ENCODE measurements at regions not wholly inside any gene's neighbourhood (a gene's known extent, or its start where the extent isn't known, plus 50 kb on each side); places are given as distances from the start of the nearest gene placed in this dataset.
"Not testable (repeated sequence)": the region's sequence is repeated elsewhere in the genome, so short reads cannot be mapped to it uniquely, and the experiment has no call there.

DNA sequence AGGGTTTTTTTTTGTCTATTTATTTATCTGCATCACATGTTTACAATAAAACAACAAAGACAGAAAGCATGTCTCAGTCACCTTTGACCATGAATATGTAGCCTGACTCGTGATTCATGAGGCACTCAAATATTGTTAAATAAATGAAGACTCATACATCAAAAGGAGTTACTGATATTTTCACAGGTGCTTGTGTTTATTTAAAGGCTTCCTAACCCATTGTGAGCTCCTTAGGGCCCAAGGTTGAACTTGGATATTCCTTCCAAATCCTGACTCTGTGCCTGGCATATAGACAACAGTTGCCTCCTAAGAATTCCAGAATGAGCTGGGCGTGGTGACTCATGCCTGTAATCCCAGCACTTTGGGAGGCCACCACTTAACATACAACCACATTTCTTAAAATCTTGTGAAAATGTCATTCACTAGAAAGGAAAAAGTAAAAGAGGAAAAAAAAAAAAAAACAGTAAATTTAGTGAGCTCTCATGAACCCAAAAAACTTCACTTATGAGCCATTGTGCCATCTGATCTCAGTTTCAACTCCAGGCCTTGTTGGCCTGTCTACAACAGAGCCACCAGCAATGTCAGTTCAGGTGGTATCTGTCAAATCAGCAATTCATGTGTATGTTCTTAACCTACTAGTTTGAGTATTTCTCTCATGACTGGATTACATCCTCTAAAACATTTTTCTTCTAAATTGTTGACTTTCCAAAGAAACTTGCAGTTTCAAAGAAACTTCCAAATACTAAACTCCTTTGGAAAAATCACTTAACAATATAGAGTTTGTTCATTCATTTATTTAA, 162.7 kb upstream of the MARCKS start:
- no peak for DNase-seq

DNA sequence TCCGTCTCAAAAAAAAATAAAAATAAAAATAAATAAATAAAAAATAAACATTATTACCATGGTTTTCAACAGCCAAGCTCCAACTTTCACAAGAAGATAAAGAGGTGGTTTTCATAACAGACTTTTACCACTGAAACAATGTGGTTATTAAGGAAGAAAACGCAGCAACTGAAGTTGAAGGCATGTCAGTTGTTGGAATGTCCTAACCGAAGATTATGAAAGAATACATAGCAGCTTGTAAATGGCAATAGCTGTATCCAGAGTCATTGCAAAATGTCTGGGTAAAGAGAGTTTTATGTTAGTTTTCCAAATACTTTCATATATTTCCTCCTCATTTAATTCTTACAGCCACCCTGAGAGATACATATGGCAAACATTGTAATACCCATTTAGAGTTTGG, 161.6 kb upstream of the MARCKS start:
- DNase-seq: no peak

DNA sequence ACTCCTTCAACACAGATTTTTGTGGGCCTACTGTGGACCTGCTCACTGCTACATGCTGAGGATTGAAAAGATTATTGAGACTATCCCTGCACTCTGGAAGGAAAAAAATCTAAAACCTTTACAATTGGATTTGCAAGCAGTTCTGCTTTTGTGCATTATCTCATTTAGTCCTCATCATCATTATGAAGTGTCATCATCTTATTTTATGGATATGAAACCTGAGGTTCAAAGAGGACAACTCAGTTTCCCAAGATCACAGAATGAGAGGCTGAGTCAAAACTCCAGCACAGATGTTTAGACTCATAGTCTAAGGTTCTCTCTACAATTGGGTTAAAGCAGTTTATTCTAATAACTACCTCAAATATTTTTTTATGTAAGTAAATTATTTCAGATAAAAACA, 160.2 kb upstream of the MARCKS start:
- DNase-seq: no peak

DNA sequence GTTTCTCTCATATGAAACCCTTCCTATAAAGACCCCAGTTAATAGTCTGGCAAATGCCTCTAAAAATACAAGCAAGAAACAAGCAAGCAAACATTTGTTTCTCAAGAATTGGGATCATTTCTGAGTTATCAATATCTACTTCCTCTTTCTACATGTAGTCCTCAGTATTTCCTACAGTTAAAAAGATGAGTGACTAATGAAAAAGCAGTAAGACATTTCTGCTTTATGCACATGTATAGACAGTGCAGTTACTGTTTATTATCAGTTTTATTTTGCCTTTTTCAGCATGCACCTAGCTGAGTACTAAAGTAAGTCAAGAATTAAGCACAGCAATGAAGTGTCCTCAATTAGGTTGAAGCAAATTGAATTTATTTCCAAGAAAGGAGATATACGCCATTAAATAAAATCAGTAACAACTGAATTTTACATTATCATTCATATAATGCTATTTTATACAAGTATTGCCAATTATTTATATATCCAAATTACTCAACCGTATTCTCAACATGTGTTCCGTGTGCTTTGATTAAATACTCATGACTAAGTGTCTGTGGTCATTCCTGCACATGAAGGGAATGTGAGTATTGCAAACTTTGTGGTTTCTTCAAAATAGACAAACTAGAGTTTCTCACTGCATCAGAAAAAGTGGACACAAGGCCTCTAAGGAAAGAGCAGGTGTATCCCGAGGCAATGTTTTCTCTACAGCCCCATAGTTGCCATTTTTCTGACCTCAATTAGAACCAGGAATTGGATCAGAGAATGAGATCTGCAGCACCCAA, 159.3 kb upstream of the MARCKS start:
- no peak for DNase-seq

DNA sequence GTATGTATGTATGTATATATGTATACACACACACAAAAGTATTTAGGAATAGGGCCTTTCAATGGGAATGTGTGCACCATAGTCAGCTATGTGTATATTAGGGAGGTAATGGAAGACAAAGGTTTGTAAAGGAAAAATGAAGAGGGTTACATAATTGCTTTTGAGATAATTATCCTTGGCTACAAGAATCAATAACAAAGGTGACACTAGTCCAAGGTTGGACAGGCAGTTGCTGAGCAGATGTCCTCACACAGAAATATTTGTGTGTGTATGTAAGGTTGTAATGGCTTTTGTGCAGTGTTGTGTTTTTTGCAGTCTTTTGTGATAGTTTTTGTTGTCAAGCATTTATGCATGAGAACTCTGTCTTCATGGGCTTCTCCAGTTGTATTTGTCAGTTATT, 157.9 kb upstream of the MARCKS start:
- DNase-seq: no peak

DNA sequence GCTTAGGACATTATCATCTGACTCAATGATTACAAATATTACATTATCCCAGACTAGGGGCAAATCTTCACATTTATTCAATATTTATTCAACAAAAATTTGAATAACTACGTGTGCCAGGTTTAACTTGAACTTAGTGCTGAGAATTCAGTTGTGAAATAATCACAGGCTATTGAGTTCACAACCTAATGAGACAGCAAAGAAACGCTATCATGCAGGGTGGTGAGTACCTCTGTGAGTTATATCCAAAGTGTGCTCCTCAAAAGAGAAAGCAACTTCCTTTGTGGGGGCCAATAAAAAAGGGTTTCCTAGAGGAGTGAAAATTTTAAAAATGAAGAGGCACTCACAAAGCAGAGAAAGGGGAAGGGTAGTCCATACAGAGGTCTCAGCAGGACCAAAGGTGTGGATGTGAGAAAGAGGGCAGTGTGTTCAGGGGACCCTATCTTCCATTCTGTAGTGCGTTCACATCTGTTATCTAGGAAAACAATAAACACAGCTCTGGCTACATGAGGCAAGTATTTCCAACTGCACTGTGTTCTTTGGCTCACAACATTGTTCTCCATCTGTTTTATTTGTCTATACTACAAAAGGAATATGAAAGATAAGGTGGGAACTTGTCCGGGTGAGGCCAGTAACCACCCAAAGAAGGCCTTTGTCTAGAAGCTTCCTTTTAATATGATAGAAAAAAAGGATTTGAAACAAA, 155.4 kb upstream of the MARCKS start:
- no peak for DNase-seq

DNA sequence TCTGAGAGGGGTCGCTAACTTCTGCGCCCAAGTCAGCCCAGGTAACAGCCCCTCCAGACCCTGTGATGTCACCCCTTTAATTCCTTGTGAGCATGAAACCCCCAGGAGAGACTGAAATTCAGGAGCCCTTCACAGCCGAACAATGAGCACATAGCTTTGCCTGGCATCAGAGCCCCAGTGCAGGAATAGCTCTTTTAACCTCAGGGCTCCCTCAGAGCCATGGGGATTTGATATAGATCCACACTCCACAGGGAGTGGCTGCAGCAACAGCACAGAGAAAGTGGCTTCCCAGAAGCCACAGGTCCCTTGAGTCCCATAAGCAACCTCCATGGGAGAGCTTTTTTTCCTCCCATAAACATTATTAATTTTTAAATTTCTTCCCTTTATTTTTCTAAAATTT, 150.0 kb upstream of the MARCKS start:
- no peak for DNase-seq

DNA sequence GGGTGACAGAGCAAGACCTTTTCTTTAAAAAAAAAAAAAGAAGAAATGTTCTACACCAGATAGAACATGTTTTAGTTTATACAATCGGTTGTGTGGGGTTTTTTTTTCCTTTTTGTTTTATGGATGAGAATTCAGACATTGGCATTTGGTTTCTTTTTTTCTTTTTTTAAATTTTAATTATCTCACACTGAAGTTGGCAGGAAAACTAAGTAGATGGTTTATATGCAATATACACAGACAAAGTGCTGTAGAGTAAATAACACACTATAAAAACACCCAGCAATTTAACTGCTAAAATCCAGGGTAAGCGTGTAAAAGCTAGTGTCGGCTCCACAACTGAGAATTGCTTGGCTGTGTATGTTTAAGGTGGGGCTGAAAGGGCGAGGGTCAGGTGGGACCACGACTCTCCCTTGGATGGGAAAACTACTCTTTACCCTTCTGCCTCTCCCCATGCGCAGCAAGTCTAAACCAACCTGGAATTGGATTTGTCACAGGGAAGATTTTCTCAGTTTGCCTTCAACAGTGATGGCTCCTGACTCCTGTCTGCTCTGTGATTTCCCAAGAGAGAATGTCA, 147.1 kb upstream of the MARCKS start:
- DNase-seq: no peak

DNA sequence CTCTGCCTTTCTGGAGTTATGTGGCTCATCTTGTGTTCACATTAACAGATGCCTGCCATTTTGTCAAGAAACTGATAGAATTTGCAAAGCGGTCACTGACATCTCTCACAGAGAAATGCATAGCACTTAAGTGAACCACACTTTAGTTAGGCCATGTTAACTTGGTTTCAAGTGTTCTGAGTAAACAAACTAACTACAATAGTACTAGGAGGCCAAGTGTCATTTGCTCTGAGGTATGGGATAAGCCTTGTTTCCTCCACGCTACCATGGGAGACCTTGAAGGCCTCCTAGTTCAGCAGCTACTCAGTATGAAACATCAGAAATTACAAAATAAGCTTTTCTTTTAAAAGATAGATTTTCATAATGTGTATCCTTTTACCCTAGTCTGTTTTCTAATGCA, 143.5 kb upstream of the MARCKS start:
- no peak for DNase-seq

DNA sequence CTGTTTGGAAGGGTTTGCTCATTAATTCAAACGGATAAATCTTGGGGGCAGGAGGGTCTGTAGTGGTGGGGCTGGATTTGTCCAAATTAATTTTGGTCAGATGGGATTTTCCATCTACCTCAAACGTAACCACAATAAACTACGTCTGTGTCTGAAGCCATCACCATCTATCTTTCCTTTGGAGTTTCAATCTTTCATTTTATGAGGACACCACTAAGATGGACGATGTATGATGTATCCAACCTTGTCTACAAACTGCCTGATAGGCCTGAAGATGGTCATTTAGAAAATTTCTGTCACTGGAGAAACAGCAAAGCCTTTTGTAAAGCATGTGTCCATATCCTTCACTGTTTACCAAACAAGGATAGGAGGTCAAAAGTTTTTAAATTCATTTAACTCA, 138.6 kb upstream of the MARCKS start:
- DNase-seq: no peak

DNA sequence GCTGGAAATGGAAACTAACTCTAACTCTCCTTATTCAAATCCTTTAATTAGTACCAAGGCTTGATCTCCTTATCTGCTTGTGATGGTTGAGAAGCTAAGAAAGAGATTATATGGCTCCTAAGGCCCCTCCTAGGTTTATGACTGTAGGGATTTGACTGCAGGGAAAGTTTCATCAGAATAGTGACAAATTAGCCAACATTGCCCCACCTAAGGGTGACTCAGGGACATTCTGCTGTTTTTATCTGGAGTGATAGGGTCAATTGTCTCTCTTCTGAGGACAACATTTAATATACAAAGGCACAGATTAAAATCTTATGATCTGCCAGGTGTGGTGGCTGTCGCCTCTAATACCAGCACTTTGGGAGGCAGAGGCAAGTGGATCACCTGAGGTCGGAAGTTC, 138.1 kb upstream of the MARCKS start:
- DNase-seq: no peak

DNA sequence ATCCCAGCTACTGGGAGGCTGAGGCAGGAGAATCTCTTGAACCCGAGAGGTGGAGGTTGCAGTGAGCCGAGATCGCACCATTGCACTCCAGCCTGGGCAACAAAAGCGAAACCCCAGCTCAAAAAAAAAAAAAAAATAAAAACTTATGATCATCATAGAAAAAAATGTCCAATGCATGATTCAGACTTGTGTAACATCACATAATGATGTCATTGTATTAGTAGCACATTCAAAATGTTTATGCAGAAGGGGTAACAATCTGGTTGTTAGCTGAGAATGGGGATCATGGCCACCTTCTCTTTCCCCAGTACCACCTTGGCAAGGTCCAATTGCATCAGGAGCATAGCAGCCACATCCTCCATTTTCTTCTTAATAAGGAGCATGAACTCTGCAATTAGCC, 137.6 kb upstream of the MARCKS start:
- DNase-seq: no peak

DNA sequence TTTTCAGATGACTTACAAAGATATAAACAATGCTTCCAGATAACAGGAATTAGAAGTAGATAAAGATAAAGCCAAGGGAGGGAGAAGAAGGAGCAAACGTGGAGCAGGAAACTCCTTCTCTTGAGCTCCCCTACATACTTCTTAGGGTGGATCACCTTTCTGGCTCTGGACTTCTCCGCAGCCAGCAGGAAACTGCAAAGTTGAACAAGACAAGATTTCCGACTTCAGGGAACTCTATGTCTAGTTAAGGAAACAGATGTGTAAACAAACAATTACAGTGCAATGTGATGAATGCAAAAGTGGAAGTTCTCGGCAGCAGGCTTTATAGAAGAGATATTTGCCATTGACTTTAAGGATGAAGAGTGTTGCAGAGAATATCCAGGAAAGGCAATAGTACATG, 134.0 kb upstream of the MARCKS start:
- DNase-seq: no peak

DNA sequence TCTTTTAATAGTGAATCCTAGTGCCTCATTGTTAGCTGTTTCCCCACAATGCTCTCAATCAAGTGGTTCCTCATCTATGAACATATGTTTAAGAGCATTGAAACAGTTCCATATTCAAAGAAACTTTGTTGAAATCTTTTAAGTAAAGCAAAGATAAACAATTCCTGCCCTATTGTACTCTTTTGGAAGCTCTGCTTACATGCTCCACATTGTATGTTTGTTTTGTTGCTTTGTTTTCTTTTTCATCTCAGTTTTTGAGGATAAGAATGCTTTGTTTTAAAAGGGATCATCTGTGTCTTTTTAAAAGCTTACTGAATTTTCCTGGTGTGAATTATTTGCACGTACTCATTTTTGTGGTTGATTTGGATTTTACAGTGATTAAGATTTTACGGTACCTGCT, 132.2 kb upstream of the MARCKS start:
- not testable (repeated sequence) for DNase-seq

DNA sequence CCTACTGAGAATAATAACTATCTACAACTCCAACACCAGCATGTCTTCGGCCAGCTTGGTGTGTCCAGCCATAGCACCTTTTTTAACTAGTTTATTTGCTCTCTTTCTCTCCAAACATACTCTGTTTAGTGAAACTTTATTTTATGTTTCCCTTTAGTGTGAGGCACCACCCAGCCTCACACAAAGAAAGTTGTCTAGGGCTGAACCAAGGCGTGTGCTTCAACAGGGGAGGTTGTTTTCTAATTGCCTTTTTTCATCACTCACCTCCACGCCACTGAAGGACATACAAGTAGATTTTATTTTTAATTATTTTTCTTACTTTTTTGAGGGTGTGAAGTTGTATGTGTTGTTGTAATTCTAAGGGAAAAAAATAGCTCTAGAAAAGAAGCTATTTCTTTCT, 125.6 kb upstream of the MARCKS start:
- DNase-seq: no peak

DNA sequence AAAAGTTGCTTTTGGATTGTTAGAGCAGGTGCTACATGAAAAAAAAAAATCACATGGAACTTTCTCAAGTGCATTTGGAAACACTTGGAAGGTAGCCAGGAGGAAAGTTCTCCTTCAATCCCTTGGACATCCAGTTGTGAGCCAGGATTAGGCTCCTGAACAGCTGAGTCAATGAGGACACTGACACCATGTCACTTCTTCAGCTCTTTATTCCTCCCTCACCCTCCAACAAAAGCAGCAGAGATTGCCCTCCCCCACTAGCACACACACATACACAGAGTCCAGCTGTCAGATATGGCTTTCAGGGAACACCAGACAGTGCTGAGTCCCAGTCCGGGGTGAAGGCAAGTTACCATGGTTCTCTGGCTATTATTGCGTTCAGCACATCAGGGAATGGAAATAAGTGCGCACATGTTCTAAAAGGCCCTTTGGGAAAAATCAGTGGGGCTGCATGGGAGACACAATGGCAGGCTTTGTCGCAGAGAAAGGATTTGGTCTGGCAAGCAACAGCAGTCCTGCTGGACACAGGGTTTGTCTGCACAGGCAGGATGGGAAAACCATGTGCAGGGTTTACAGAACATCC, 124.7 kb upstream of the MARCKS start:
- DNase-seq: peak; percentile 82

DNA sequence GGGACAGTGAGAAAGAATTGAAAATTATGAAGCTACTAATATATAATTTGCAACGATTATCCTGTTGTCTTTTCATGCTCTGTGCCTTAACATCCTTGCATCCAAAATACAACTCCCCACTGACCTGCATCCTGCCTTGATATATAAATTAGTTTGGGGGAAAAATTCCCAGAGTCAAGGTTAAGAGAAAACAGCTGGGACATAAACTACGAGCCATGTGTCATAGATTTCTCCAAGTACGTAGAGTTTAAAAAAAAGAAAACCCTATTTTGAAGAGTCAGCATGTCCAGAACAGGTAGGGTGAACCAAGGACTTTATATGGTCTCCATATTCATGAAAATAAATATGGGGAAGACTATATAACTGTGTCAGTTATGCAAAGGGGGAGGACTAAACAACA, 123.8 kb upstream of the MARCKS start:
- no peak for DNase-seq

DNA sequence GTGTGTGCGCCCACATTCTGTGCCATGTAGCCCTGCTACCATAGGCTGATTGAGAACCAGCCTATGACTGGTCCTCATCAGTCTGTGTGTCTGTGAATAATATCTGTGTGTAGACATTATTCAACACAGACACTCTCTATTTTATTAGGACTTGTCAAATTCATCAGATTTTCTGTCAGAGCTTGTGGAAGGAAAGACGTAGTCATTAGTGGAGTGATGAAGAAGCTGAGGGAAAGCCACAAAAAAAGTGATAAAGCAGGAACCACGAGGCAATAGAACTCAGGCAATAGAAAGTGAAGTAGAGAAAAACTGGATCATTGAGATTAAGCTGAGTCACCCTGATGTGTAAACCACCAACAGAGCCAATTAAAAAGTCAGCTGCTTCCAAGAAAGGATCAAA, 122.2 kb upstream of the MARCKS start:
- DNase-seq: no peak

DNA sequence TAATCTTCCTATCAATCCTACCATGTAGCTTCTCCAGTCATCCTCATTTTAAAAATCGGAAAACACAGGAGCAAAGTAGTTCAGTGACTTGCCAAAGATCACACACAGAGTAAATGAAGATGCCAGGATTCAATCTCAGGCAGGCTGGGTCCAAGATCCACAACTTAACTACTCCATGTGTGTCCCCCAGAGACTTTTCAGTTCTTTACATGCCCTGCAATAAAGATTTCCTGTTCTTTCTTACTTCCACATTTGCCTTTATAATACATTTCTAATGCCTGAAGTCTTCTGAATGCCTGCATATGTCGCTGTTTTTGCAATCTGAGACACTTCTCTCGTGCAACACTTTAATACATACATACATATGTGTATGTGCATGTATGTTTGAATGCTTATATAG, 121.7 kb upstream of the MARCKS start:
- no peak for DNase-seq

DNA sequence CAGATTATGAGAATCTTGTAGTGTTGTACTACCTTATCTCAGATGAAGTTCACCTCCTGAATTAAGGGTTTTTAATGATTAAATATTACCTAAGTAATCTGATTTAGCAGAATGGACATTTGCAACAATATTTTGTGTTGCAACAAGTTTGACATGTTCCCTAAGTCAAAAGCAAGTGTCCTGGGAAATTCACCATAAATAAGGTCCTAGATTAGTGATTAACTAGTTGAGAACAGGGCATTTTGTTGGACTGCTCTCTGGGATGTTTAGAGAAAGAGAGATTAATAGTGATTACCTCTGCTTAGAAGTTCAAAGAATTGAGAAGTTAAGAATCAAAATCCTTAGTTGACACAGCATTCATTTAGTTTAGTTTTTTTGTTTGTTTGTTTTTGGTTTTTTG, 120.2 kb upstream of the MARCKS start:
- DNase-seq: no peak

DNA sequence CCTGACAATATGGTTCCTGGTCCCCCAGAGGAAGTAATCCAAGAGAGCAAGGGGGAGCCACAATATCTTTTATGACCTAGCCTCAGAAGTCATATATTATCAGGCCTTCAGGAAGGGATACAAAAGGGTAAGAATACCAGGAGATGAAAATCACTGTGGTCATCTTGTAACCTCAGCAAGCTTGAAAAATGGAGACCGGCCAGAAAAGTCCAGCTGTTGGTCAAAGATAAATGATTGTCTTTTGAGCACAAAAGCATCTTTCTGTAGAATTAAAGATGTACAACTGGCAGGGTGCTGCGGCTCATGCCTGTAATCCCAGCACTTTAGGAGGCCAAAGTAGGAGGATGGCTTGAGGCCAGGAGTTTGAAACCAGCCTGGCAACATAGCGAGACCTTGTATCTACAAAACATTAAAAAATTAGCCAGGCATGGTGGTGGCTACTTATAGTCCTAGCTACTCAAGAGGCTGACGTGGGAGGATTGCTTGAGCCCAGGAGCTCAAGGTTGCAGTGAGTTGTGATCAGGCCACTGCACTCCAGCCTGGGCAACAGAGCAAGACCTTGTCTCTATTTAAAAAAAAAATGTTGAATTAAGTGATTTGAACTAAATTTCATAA, 118.0 kb upstream of the MARCKS start:
- no peak for DNase-seq

DNA sequence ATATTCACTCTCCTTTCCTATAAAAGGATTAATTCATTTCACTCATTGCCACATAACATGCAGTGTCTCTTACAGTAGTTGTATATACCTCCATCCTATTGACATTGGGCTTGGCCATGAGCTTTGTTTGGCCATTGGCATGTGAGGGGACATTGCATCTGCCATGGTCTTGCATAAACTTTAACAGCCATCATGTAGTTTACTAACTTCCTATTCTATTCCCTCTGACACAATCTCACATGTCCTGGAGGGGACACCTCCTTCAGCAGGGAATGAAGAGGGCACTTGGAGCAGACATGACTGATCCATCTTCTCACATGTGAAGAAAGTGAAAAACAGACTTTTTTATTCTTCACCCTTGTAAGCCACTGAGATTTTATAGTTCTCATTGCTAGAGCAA, 115.5 kb upstream of the MARCKS start:
- no peak for DNase-seq

DNA sequence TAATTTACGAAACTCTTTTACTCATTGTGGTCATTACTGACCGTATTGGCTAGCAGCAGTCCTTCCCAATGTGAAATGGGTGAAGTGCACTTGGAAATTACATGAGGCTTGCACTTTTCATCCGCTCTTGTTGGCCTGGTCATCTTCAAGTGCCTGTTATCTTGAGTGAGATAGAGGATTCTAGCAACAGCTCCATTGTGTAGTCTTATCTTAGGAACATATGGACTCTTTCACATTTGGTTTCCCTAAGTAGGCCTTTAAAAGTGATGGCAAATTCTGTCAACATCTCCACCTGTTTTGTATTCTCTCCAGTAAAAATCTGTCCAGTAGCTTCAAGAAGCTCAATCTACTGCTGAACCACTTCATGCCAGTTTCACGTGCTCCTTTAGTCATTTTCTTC, 114.8 kb upstream of the MARCKS start:
- DNase-seq: no peak
